ENCODE measurements at regions not wholly inside any gene's neighbourhood (a gene's known extent, or its start where the extent isn't known, plus 50 kb on each side); places are given as distances from the start of the nearest gene placed in this dataset.

DNA sequence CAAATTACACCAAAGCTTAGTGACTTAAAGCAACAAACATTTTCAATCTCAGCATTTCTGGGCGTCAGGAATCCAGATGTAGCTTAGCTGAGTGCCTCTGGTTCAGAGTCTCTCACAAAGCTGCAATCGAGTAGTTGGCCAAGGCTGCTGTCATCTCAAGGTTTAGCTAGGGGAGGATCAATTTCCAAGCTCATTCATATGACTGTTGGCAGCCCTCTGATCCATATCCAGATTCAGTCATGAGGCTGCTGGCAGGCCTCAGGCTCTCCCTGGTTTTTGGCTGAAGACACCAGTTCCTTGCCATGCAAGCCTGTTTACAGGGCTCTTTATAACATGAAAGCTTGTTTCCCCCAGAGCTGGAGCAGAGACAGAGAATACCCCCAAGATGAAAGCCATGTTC lies 419.5 kb upstream of the TLE4 start:
- no peak for DNase-seq (ENCODE audit: low spot score)

DNA sequence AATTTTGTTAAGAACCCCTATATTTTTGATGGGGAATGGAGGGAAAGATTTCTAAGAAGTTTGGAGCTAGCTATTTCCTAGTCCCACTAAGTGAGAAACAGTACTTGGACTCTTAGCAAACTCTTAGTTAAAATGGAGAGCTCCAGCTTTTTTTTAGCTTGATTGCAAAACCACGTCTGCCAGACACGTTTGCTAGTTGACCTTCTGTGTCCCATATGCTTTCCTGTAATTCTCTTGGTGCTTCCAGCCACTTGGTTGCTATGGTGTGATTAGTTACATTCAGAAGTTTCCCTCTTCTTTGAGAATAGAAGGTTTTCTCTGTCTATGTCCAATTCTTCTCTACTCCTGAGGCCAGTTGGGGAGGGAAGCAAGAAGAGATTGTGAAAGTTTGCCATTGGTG lies 417.0 kb upstream of the TLE4 start:
- DNase-seq (ENCODE audit: low spot score), result no peak

DNA sequence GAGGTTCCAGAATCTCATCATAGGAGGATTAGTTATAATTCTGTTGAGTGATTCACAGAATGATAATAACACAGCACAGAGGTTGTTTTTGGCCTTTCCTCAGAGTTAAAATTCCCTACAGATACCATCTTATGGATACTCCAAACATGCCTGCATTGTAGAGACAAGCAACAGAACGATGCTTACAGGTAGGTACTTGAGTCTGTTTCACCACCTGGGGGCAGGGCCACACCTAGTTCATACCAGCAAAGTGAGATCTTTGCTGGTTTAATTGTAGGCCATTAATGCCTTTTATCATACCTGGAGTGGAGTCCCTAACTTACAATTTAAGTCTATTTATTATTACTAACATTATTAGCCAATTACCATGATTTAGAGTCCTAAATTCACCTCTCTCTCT lies 416.5 kb upstream of the TLE4 start:
- no peak for DNase-seq (ENCODE audit: low spot score)

DNA sequence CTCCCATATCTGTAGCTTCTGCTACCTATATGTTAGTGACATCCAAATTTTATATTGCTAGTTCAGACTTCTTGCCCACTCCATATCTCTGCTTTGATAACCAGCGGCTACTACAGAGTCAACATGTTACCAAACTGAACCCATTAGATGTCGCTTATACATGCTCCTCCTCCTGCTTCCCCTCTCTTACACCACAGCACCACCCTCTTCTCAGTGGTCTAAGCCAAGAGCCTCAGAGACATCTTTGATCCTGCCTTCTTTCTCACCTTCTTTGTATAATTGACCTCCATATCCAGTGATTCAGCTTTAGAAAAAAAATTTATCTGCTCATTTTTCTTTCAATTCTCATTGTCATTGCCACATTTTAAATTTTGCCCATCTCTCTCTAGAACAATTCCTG lies 408.2 kb upstream of the TLE4 start:
- no peak for DNase-seq (ENCODE audit: low spot score)

DNA sequence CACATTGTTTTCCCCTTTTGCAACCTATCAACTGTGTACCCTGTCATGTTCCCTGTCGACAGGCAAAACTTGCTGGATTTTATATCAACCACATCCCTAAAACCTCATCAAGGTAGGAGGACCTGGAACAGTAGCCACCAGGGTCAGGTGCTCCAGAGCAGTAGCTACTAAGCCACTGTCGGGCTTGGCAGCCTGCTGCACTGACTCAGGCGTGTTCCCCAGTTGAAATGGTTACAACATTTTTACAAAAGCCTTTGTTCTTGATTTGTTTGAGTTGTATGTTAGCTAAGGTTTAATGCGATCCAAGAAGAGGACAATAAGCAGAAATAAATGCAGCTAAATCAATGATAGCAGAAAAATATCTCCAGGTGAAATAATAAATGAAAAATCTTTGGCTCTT lies 407.4 kb upstream of the TLE4 start:
- no peak for DNase-seq (ENCODE audit: low spot score)

DNA sequence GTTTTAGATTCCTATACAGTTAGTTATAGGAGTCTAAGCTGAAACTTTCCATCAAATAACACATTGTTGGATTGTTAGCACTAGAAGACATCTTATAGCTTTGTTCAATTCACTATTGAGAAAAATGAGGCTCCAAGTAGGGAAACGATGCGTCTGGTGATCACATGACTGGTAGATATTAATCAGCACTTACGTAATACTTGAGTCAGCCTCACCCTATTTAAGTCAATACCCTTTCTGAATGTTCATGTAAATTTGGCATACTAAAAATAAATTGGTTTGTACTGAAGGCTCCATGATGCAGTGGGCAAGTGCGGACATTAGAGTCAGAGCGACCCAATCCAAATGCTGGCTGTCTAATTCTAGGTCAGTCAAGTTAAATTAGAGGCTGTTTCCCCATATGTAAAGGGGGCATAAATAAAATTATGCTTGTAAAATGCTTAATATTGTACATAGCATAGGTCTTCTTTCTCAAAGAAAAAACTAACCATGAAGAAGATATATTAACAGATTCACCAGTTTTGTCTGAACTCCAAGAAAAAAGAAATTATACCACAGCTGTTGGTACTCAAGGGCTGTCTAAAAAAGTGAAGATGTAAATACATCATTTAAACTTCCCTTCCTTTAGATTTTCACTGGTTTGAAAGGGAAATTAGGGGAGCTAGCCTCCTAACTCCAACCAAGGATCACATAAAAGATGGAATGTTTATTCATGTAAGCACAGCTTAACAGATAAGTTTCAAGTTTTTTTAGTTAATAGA lies 406.6 kb upstream of the TLE4 start:
- DNase-seq (ENCODE audit: low spot score), result no peak

DNA sequence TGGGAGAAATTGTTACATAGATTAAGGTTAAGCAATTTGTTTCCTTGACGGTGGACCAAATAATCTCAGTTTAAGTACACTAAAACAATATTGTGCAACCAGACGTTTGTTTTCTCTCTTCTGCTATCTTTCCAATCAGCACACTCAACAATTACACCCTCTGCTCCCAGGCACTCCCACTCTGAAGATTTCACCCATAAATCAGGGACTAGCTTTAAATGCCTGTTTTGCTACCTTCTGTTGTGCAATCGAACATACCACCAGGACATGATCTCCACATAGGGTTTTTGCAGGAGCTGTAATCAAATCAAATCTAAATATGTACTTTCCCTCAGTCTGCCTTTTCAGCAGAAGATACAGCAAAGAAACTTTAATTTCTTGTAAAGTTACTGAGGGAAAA lies 405.8 kb upstream of the TLE4 start:
- DNase-seq (ENCODE audit: low spot score), result no peak

DNA sequence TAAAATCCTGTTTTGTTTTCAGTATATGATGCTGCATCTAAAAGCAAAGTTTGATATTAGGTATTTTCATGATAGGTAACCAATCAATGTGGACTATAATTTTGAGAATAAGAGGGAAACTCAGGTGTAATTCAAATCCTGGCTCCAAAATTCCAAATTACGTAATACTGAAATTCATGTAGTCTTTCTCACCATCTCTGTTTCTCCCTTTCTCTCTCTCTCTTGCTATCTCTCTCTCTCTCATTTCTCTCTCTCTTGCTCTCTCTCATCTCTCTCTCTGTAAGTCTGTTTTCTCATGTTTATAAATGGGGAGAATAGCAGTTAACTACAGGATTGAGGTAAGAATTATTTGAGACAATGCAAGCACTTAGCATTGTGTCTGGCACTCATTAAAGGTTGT lies 401.1 kb upstream of the TLE4 start:
- no peak for DNase-seq (ENCODE audit: low spot score)

DNA sequence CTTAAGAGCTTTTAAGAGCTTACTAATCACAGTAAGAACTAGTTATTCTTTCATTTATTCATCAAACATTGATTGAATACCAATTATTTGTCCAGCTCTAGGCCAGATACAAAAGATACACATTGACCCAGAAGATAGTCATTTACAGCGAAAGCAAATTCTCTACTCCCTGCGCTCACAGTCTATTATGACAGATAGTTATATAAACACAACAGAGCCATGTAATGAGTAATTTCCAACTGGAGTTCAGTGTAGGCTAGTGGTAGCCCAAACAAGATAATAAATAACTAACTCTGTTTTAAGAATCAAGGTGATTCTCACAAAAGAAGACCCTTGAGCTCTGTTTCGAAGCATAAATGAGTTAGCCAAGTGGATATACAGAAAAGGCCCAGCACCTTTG lies 397.8 kb upstream of the TLE4 start:
- no peak for DNase-seq (ENCODE audit: low spot score)

DNA sequence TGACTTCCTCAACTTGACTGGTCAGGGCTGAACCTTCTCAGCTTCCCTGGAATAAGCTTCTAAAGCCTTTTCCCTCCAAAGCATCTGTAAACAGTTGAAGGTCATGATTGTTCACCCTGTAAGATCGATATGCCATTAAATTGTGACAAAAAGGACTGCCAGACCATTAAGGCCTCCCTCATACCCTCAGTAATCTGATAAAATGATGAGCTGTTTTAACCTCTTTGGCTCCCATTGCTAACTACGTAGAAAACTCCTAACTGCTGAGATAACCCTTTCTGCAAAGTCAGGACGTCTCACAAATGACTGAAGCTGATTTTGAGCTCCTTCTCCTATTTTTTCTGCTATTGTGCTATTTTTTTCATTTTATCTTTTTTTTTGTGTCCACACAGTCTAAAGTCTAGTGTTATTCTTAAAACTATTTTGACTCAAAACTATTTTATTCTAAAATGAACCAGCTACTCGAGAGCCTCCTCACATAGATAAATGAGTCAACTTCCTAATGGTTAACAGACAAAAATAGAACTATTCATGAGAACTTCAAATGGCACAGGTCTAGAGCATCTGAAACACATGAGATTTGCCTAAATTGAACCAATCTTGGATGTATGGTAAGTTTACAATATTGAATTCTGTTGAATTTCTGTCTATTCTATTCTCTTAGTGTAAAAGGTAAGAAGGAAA lies 395.6 kb upstream of the TLE4 start:
- DNase-seq (ENCODE audit: low spot score), result no peak

DNA sequence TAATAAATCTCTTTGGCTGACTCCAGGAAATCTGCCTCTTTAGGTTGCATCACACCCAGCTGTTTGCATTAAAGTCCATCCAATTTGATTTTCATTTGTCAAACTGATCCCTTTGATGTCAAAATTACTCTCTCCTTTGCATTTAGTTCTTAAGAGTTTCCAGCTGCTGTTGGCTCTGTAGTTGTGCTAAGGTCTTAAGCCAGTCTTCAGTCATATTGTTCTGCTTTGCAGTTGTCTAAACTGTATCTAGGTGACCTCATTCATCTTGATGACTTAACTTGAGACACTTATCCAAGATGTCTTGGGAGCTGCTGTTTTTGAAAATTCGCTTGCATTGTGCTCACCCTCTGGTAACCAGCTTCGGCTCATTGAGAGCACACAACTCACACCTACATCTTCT lies 386.9 kb upstream of the TLE4 start:
- no peak for DNase-seq (ENCODE audit: low spot score)

DNA sequence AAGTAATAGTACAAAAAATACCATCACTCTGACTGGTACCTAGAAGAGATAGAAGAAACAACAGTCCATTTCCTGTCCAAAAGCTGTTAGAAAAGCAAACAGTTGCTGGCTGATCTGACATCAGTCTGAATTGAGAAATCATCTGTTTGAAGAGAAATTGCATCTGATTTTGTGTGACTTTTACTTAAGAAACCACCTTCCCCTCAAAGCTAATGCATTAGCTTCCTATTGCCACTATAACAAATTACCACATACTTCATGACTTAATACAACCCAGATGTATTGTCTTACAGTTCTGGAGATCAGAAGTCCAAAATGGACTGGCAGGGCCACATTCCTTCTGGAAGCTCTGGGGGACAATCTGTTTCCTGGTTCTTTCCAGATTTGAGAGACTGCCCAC lies 385.9 kb upstream of the TLE4 start:
- no peak for DNase-seq (ENCODE audit: low spot score)

DNA sequence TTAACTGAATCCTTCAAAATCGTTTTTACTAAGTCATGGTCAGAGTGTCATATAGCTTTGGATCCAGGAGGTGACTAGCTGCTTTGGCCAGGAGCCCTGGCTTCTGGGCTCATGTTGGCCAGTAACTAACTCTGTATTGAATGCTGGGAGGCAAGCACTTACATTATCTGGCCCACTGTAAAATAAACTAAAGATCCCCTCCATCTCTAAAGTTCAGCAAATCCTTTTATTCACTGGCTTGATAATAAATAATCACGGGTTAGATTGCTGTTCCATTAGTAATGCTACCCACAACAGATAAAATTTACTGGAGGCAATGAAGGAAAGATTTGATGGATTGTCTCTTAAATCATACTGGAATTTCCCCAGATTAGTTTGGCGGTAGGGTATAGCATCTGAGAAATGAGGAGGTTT lies 382.2 kb upstream of the TLE4 start:
- DNase-seq (ENCODE audit: low spot score), result no peak

DNA sequence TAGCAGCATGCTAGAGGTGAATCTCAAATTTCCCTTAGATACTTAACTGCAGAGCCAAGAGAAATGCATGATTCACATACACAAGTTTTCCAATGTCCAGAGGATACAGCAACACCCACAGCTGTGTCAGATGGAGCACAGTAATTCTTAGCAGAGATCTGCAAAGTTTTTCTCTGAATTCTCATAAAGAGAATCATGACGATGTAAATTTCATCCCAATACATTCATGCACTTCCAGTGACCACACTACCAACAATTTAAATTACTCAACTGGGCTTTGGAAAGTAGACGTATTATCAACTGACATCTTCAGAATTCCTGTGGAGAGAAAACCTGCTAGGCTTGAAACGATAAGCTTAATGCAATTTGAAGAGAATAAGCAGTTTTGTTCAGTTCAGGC lies 378.8 kb upstream of the TLE4 start:
- no peak for DNase-seq (ENCODE audit: low spot score)

DNA sequence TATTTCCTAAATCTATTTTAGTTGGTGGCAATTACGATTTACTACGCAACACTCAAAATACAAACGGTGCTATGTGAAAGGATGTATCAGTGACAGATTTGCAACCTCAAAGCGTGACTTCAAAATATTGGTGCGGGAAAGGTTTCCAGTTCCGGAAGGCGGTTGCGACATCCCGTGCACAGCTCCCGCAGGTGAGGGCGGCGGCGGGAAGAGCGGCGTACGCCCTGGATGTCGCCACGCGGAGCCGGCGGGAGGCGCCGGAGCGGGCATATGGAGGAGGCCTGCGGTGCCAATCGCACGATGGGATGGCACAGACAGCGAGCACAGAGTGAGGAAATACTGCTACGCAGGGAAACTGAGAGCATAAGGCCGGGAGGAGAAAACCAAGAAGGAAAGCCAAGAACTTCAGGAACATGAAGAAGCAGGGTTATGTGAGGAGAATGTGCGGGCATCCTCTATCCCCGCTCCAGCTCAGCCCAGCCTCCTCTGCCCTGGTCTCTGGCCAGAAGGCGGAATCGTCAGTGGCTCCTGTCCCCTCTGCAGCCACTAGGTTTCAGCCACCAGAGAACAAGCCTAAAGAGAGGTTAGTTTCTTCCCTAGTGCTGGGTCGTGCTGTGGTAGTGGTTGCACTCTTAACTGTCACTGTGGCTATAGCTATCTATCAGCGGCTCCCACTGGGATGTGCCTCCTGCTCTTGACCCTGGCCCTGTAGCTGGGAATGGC lies 378.1 kb upstream of the TLE4 start:
- DNase-seq (ENCODE audit: low spot score), result no peak

DNA sequence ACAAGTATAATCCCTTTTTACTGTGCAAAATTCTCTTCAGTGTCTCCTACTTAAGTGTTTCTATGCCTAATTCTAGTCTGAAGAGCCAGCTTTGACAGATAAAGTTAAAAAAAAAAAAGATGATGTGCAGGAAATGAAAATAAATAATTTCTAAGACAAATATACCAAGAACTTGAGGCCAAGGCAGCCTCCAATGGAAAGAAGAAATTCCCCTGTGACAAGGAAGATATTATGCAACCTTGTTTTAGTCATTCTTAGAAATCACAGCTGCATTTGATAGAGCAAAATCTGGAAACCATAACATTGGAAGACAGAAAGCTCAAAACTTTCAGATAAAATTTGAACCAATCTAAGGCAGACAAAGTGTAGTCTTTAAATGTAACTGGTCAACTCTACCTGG lies 375.9 kb upstream of the TLE4 start:
- DNase-seq (ENCODE audit: low spot score), result no peak

DNA sequence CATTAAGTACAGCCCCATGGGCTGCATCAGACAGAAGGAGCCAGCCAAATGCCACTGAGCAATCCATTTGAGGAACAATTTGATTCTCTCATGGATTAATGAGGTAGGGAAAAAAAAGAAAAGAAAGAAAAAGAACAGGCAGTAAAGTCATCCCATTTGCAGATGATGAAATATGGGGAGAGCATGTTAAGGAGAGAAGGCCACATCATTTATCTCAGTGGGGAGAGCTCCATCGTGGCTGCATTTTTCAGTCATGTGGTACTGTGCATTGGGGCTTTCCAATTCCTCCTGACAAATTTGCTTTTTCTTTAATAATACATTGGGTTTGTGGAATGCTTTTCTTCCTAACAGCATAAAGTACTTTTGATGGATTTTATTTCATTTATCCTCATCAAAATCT lies 375.2 kb upstream of the TLE4 start:
- no peak for DNase-seq (ENCODE audit: low spot score)

DNA sequence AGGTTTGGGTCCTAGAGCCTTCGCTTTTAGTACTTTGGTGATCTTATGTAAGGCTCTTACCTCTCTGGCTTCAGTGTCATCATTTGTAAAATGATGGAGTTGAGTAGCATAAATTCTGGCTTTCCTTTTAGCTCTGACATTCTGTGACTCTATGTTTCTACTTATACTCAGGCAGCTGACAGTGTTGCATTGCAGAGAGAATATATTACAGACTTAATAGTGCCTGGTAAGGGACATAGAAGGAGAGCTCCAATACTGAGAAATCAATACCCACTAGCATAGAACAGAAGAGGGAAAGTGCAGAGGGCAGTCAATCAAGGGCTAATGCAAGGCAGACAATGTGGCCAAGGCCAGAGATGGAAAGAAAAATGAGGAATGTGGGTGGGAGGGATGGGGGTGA lies 371.4 kb upstream of the TLE4 start:
- no peak for DNase-seq (ENCODE audit: low spot score)

DNA sequence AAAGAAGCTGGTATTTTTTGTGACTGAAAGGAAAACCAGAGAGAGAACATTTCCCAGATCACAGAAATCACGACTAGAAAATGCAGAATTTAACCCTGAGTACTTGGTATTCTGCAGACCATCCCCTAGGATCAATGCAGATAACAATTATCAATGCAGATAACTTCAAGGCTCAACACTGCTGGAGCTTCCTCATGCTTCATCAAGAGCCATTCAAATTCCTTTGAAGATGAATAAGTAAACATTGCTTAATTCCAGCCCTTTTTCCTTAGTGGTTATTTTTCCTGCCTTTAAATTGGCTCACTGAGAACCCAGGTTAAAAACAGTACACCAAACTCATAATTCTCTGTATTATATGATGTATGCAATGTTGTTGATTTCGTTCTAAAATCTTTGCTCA lies 370.1 kb upstream of the TLE4 start:
- no peak for DNase-seq (ENCODE audit: low spot score)

DNA sequence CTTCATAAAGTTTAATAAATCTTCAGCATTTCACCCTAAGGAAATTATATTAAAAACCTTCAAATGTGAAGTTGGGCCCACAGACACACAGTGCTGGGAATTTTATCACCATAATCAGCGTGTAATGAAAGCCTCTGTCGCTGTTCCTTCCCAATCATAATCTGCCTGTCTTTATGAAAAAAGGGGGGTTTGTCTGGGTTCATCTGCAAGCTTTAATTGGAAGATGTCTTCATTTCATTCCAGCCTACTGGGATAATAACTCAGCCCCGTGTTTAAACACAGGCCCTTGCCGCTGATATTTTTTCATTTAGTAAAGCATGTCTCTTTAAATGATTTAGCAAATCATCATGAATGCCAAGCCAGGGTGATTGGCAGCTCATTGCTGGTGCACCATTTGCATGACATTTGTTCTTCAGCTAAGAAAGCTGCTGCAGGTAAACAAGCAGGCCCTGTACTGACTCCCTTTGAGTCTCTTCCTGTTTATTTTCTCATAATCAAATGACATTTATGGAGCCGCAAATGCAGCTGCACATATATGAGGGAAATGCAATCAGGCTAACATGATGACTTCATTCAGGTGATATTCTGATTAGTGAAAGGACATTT lies 362.9 kb upstream of the TLE4 start:
- DNase-seq (ENCODE audit: low spot score), result no peak

DNA sequence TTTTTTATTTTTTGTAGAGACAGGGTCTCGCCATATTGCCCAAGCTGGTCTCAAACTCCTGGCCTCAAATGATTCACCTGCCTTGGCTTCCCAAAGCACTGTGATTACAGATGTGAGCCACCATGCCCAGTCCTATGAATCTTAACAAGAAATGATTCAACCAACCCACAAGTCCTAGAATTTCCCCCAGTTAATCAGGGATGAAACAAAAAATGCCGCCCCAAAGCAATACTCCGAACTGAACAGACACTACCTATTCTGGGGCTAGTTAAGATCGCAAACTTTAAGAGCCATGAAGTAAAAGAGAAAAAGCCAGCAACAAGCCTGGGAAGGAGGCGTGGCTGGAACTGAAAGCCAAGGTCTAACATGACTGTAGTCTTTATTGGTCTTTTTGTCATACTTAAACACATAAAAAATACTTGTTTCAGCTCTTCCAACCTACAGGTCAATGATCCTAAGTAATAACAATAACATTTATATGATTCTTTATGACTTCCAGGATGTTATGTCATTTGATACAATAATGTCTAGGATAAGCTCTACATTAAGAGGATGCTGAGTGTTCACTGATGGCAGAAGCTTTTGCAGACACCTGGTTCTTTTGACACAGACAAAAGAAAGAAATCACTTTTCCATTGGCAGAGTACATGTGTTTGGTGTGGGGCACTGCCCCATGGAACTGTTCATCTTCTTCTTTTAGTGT lies 361.1 kb upstream of the TLE4 start:
- DNase-seq (ENCODE audit: low spot score), result no peak

DNA sequence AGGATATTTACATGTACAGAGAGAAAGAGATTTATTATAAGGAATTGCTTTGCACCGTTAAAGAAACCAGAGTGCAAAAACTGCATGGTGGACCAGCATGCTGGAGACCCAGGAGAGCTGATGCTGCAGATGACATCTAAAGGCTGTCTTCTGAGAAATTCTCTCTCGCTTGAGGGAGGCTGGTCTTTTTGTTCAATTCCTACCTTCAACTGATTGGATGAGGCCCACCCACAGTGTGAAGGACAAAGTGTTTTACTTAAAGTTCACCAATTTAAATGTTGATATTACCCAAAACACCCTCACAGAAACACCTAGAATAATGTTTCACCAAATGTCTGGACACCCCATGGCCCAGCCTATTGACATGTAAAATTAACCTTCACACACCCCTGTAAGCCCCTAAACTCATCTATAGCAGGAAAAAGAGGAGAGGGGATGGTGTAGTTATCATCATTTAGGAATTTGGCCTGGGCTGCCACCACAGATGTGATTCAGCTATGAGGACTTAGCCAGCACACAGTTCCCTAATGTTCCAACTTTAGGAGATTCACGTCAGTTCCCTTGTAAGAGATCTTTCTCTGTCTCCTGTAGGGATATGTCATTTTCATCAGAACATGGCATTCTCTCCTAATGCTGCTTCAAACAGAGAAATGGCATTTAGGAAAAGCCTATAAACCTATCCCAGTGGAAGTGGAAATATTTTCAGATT lies 358.2 kb upstream of the TLE4 start:
- DNase-seq (ENCODE audit: low spot score), result no peak

Data from ecto neural progenitor cell (in vitro differentiated cells).